Endodermal cell (in vitro differentiated cells): ENCODE measurements at regions not wholly inside any gene's neighbourhood (a gene's known extent, or its start where the extent isn't known, plus 50 kb on each side); places are given as distances from the start of the nearest gene placed in this dataset.

ENCODE experiments used
- DNase-seq: peaks from one replicate; pipeline ENCODE4 v3.0.0-alpha.2; 2017
- H3K27ac ChIP-seq: 2 replicates; pipeline ENCODE4 v1.5.1; 2013; ENCODE audit warnings: mild to moderate bottlenecking, low read depth, low read length, moderate library complexity
- H3K27me3 ChIP-seq: 2 replicates; pipeline ENCODE4 v1.6.1; 2013; ENCODE audit warnings: mild to moderate bottlenecking, low read length, moderate library complexity; ENCODE audit not compliant: insufficient read depth, control insufficient read depth, poor library complexity, severe bottlenecking
- H3K36me3 ChIP-seq: 2 replicates; pipeline ENCODE4 v1.7.0; 2013; ENCODE audit warnings: mild to moderate bottlenecking, low read length, moderate library complexity; ENCODE audit not compliant: control insufficient read depth, insufficient read depth
- H3K4me1 ChIP-seq: one replicate; pipeline ENCODE4 v1.7.0; 2013; ENCODE audit warnings: low read length; ENCODE audit not compliant: control insufficient read depth, insufficient read depth
- H3K4me3 ChIP-seq: 2 replicates; pipeline ENCODE4 v1.5.1; 2013; ENCODE audit warnings: mild to moderate bottlenecking, low read length, moderate library complexity
- H3K9ac ChIP-seq: 2 replicates; pipeline ENCODE4 v1.6.1; 2013; ENCODE audit warnings: mild to moderate bottlenecking, low read length, moderate library complexity; ENCODE audit not compliant: poor library complexity, severe bottlenecking; ENCODE audit errors: extremely low read depth
- H3K9me3 ChIP-seq: 2 replicates; pipeline ENCODE4 v1.6.1; 2013; ENCODE audit warnings: mild to moderate bottlenecking, low read length, moderate library complexity; ENCODE audit not compliant: control insufficient read depth
- H3K27ac Mint-ChIP-seq: 2 replicates; pipeline ENCODE4 v1.8.0; 2020; ENCODE audit warnings: mixed read lengths
- H3K27me3 Mint-ChIP-seq: 2 replicates; pipeline ENCODE4 v1.8.0; 2021; ENCODE audit warnings: mild to moderate bottlenecking, mixed read lengths; ENCODE audit not compliant: insufficient read depth
- H3K36me3 Mint-ChIP-seq: 2 replicates; pipeline ENCODE4 v1.8.0; 2020; ENCODE audit warnings: low read depth, mixed read lengths
- H3K4me1 Mint-ChIP-seq: 2 replicates; pipeline ENCODE4 v1.8.0; 2020; ENCODE audit warnings: mixed read lengths
- H3K4me3 Mint-ChIP-seq: 2 replicates; pipeline ENCODE4 v1.8.0; 2020; ENCODE audit warnings: mild to moderate bottlenecking, moderate library complexity, mixed read lengths
- H3K9me3 Mint-ChIP-seq: 2 replicates; pipeline ENCODE4 v1.8.0; 2020; ENCODE audit warnings: mild to moderate bottlenecking, mixed read lengths
- CTCF ChIP-seq: fragments of 200-600 bp; sonication (generic); conservative IDR thresholded peaks from 2 replicates; pipeline ENCODE4 v1.5.0; 2021; ENCODE audit warnings: antibody characterized with exemption, mild to moderate bottlenecking
- WGBS, 2 experiments: methylation state at CpG; one replicate each; pipeline versions ENCODE4 v1.1.5 to v1.1.7; 2013; ENCODE audit warnings: missing lambda C conversion rate in 2 of 2, mixed read lengths in 1 of 2; ENCODE audit not compliant: insufficient coverage in 1 of 2, insufficient read length in 1 of 2; 5-methylcytosine and 5-hydroxymethylcytosine counted together

- Histone ChIP-seq H3K4me3 (no peak overlapping the region), H3K4me1 (no peaks in the 10 kb centered on the region), H3K9me3 (peaks cover 4% of the 10 kb centered on the region), H3K27ac (no peak overlapping the region), H3K27me3 (no peaks in the 10 kb centered on the region), H3K36me3 (no peaks in the 10 kb centered on the region), H3K9ac (no peak overlapping the region)
- no peaks in the 10 kb centered on the region for H3K9me3 Mint-ChIP-seq
- H3K27ac Mint-ChIP-seq: no peak overlapping the region
- no peaks in the 10 kb centered on the region for H3K36me3 Mint-ChIP-seq
- no peaks in the 10 kb centered on the region for H3K27me3 Mint-ChIP-seq
- DNase-seq: no peak
- H3K4me3 Mint-ChIP-seq: no peak overlapping the region
- TF ChIP-seq CTCF: no peak
- peaks cover 16% of the 10 kb centered on the region for H3K4me1 Mint-ChIP-seq
- WGBS, 2 experiments: 94 to 100% methylated on average over 1 to 2 of the region's 2 CpGs
These were observed 1113.7 kb downstream of the CDH11 start for GRCh38 chr16:64008131-64008530.

DNA sequence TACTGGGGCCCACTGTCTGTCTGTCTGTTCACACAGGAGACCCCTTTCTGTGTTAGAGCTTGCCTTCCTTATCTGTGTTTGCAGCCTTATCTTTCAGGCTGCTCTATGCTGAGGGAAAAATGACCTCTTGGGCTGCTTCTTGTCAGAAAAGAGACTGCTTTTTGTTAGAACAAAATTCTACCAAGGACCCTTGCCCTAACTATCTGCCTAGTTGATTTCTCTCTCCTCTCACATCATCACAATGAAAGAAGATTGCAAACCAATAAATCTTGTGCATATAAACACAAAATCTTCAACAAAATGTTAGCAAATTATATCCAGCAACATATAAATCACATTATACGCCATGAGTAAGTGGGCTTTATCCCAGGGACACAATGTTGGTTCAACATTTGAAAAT is 1117.7 kb downstream of the CDH11 start:
- DNase-seq: no peak
- Mint-ChIP-seq H3K4me3 (no peak overlapping the region), H3K27ac (no peak overlapping the region), H3K27me3 (no peaks in the 10 kb centered on the region), H3K36me3 (no peaks in the 10 kb centered on the region), H3K4me1 (peaks cover 8% of the 10 kb centered on the region), H3K9me3 (no peaks in the 10 kb centered on the region)
- TF ChIP-seq CTCF: no peak
- no peaks in the 10 kb centered on the region for H3K4me1 ChIP-seq
- WGBS, 2 experiments: 86% methylated on average over 1 of the region's 1 CpG; no CpG with 5 or more reads in 1 of the 2 experiments
- H3K27ac ChIP-seq: no peak overlapping the region
- H3K4me3 ChIP-seq: no peak overlapping the region
- H3K9me3 ChIP-seq: no peaks in the 10 kb centered on the region
- no peaks in the 10 kb centered on the region for H3K27me3 ChIP-seq
- no peaks in the 10 kb centered on the region for H3K36me3 ChIP-seq
- H3K9ac ChIP-seq: no peak overlapping the region

DNA sequence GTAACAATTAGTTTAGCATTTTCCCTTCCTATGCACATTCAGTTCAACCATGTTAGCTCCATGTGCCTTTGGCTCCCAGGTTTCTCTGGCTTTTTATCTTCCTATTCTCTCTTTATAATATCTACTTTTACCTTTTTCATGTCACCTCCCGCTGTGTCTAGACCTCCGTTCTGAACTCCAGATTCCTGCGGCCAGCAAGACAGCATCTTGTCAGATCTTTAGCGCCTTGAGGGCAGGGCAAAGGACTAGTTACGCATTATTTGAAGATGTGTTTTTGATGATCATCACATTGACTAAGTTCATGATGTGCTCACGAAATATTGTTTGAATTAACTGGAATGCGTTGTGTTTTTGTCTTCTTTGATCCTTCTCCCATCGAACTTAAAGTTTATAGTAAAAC is 1126.8 kb downstream of the CDH11 start:
- H3K27ac Mint-ChIP-seq: no peak overlapping the region
- Histone ChIP-seq H3K27me3 (no peaks in the 10 kb centered on the region), H3K4me3 (no peak overlapping the region), H3K9ac (no peak overlapping the region), H3K27ac (no peak overlapping the region), H3K36me3 (no peaks in the 10 kb centered on the region), H3K4me1 (no peaks in the 10 kb centered on the region), H3K9me3 (no peaks in the 10 kb centered on the region)
- H3K4me1 Mint-ChIP-seq: peaks cover 9% of the 10 kb centered on the region
- no peaks in the 10 kb centered on the region for H3K27me3 Mint-ChIP-seq
- no peak for DNase-seq
- no peaks in the 10 kb centered on the region for H3K9me3 Mint-ChIP-seq
- no peak overlapping the region for H3K4me3 Mint-ChIP-seq
- TF ChIP-seq CTCF: no peak
- H3K36me3 Mint-ChIP-seq: no peaks in the 10 kb centered on the region
- WGBS, 2 experiments: 92 to 93% methylated on average over 3 to 8 of the region's 8 CpGs
